K562 (cell line): ENCODE measurements at regions not wholly inside any gene's neighbourhood (a gene's known extent, or its start where the extent isn't known, plus 50 kb on each side); places are given as distances from the start of the nearest gene placed in this dataset.

Source experiments
- ATAC-seq: fragments of 200-7000 bp; cut with Tn5 transposase; 3 replicates; pipeline ENCODE4 v1.9.1; 2020; ENCODE audit warnings: moderate library complexity
- BruUV-seq: library from RNA; stranded (reverse); fragments of 400-500 nt; replicated peaks from 2 replicates; lab custom pipeline; 2021; lab: Mats Ljungman, UMichigan
- CTCF ChIA-PET: fragments of 300-600 bp; formaldehyde crosslinking; extraction: SDS; loops from one replicate; lab custom pipeline; 2021; ENCODE audit warnings: low intra/inter-chr PET ratio; lab: Yijun Ruan, JAX
- POLR2A ChIA-PET: fragments of 300-600, 350-650 bp; sonication (Branson Sonifier 250); formaldehyde crosslinking; extraction: SDS; loops from one replicate; lab custom pipeline; 2021; ENCODE audit warnings: antibody characterized with exemption, inconsistent platforms; lab: Yijun Ruan, JAX
- DNase-seq, 4 experiments: peaks; one replicate each; pipeline versions ENCODE4 v3.0.0 to v3.0.0-alpha.2; 2011 to 2018; ENCODE audit warnings: low spot score in 3 of 4, mixed read lengths in 3 of 4; ENCODE audit errors: extremely low read depth in 1 of 4
- FAIRE-seq: peaks from 2 replicates; lab custom pipeline; 2011; peaks lifted over from hg19 to GRCh38; lab: Jason Lieb, UNC
- H2AFZ ChIP-seq: 2 replicates; pipeline ENCODE4 v1.6.0; 2011; ENCODE audit warnings: low read depth, low read length, control low read depth, inconsistent platforms
- H3K27ac ChIP-seq: fragments of 200-600 bp; 3 replicates; pipeline ENCODE4 v1.8.0; 2011; ENCODE audit warnings: low read depth, mild to moderate bottlenecking, control low read depth, inconsistent platforms, low read length, moderate library complexity, mixed read lengths; ENCODE audit errors: extremely low read depth
- H3K27me3 ChIP-seq, 2 experiments: fragments of 300-600 bp in 1 of 2; 2 replicates in 1 of 2; 3 replicates in 1 of 2; pipeline versions ENCODE4 v1.6.0 to v1.8.0; 2011; ENCODE audit warnings: inconsistent platforms in 2 of 2, low read length in 2 of 2, mild to moderate bottlenecking in 1 of 2, mixed read lengths in 1 of 2, moderate library complexity in 1 of 2; ENCODE audit not compliant: control insufficient read depth in 2 of 2, insufficient read depth in 2 of 2
- H3K36me3 ChIP-seq: fragments of 300-600 bp; 3 replicates; pipeline ENCODE4 v1.8.0; 2011; ENCODE audit warnings: mild to moderate bottlenecking, low read length, inconsistent platforms; ENCODE audit not compliant: control insufficient read depth, insufficient read depth
- H3K4me1 ChIP-seq, 2 experiments: fragments of 200-600 bp in 1 of 2; replicated peaks in 1 of 2; 2 replicates in 1 of 2; 3 replicates in 1 of 2; pipeline versions ENCODE4 v1.5.1 to v1.8.0; 2011; ENCODE audit warnings: inconsistent platforms in 2 of 2, low read length in 2 of 2, mild to moderate bottlenecking in 1 of 2, mixed read lengths in 1 of 2, moderate library complexity in 1 of 2; ENCODE audit not compliant: control insufficient read depth in 2 of 2, insufficient read depth in 2 of 2
- H3K4me2 ChIP-seq: 2 replicates; pipeline ENCODE4 v1.6.1; 2011; ENCODE audit warnings: low read length, control low read depth, inconsistent platforms, mixed read lengths; ENCODE audit not compliant: insufficient read depth
- H3K4me3 ChIP-seq: fragments of 200-600 bp; sonication (generic), shearing (Covaris generic); 2 replicates; pipeline ENCODE4 v1.5.1; 2016; ENCODE audit warnings: control low read depth, inconsistent platforms
- H3K79me2 ChIP-seq: fragments of 200-600 bp; 3 replicates; pipeline ENCODE4 v1.8.0; 2011; ENCODE audit warnings: low read length, inconsistent platforms; ENCODE audit not compliant: control insufficient read depth, insufficient read depth
- H3K9ac ChIP-seq, 2 experiments: 2 replicates each; pipeline versions ENCODE4 v1.6.0 to v1.6.1; 2011; ENCODE audit warnings: low read depth in 2 of 2, low read length in 2 of 2, control low read depth in 1 of 2, inconsistent platforms in 1 of 2, mild to moderate bottlenecking in 1 of 2, mixed read lengths in 1 of 2; ENCODE audit not compliant: insufficient read depth in 1 of 2
- H3K9me1 ChIP-seq: one replicate; pipeline ENCODE4 v1.6.0; 2011; ENCODE audit warnings: inconsistent platforms, mild to moderate bottlenecking, low read length, moderate library complexity; ENCODE audit not compliant: control insufficient read depth, insufficient read depth
- H3K9me3 ChIP-seq: replicated peaks from 2 replicates; pipeline ENCODE4 v1.5.1; 2011; ENCODE audit warnings: low read depth, low read length, inconsistent platforms; ENCODE audit not compliant: control insufficient read depth, insufficient read depth
- H4K20me1 ChIP-seq: replicated peaks from 2 replicates; pipeline ENCODE4 v1.6.1; 2011; ENCODE audit warnings: low read length, inconsistent platforms, mixed read lengths; ENCODE audit not compliant: control insufficient read depth, insufficient read depth
- DACH1 ChIP-seq: fragments of 450-650 bp; IDR thresholded peaks from 2 replicates; pipeline ENCODE4 v1.6.1; 2018; ENCODE audit not compliant: partially characterized antibody
- EP300 ChIP-seq: IDR thresholded peaks from 2 replicates; pipeline ENCODE4 v1.6.1; 2012; ENCODE audit warnings: low read length, improper control_type of control experiment
- FOXJ3 ChIP-seq: sonication (generic); formaldehyde crosslinking; IDR thresholded peaks from 2 replicates; pipeline ENCODE4 v1.4.0; 2020; ENCODE audit warnings: mild to moderate bottlenecking, missing genetic modification reagents
- GABPB1 ChIP-seq: sonication (generic); formaldehyde crosslinking; IDR thresholded peaks from 2 replicates; pipeline ENCODE4 v1.8.0; 2022; ENCODE audit warnings: mild to moderate bottlenecking, missing genetic modification reagents
- HDAC8 ChIP-seq: fragments of 450-650 bp; IDR thresholded peaks from 2 replicates; pipeline ENCODE4 v1.6.1; 2016; ENCODE audit warnings: mild to moderate bottlenecking, missing genetic modification characterization, moderate library complexity, missing compliant biosample characterization
- HMGN3 ChIP-seq: IDR thresholded peaks from 2 replicates; pipeline ENCODE4 v1.6.1; 2011; ENCODE audit warnings: borderline replicate concordance, low read depth, mild to moderate bottlenecking, mixed read lengths, low read length; ENCODE audit not compliant: insufficient read length; ENCODE audit errors: extremely low read depth
- KLF10 ChIP-seq: fragments of 250-450 bp; sonication (Bioruptor Pico); IDR thresholded peaks from 2 replicates; pipeline ENCODE4 v1.6.1; 2021; ENCODE audit warnings: matching md5 sums
- MEF2A ChIP-seq: IDR thresholded peaks from 2 replicates; pipeline ENCODE4 v1.6.1; 2011; ENCODE audit warnings: low read depth, mild to moderate bottlenecking, low read length, moderate library complexity; ENCODE audit not compliant: control insufficient read depth
- NFXL1 ChIP-seq: fragments of 450-650 bp; formaldehyde crosslinking; IDR thresholded peaks from 2 replicates; pipeline ENCODE4 v1.4.0; 2021; ENCODE audit warnings: mild to moderate bottlenecking
- POLR2G ChIP-seq: fragments of 200-400 bp; formaldehyde crosslinking; IDR thresholded peaks from 2 replicates; pipeline ENCODE4 v1.6.1; 2017; ENCODE audit warnings: low read depth, mild to moderate bottlenecking, antibody characterized with exemption, low read length, moderate library complexity
- PTRF ChIP-seq: fragments of 450-650 bp; IDR thresholded peaks from 2 replicates; pipeline ENCODE4 v1.6.1; 2016; ENCODE audit warnings: mild to moderate bottlenecking, missing genetic modification characterization, missing compliant biosample characterization
- RREB1 ChIP-seq: fragments of 250-450 bp; sonication (Bioruptor Pico); IDR thresholded peaks from 2 replicates; pipeline ENCODE4 v1.4.0; 2020
- TAF15 ChIP-seq: fragments of 200-400 bp; formaldehyde crosslinking; IDR thresholded peaks from 2 replicates; pipeline ENCODE4 v1.6.1; 2017; ENCODE audit warnings: mild to moderate bottlenecking, low read depth, low read length, moderate library complexity
- ZBTB1 ChIP-seq: sonication (generic); formaldehyde crosslinking; IDR thresholded peaks from 2 replicates; pipeline ENCODE4 v1.8.1; 2023; ENCODE audit warnings: missing genetic modification reagents, low read depth, mild to moderate bottlenecking, borderline replicate concordance
- WGBS: fragments of 100-300 bp; shearing (Covaris generic); methylation state at CpG from one replicate; pipeline ENCODE4 v1.1.6; 2016; ENCODE audit warnings: low coverage, mixed read lengths; ENCODE audit not compliant: insufficient coverage; ENCODE audit errors: missing lambda C conversion rate; 5-methylcytosine and 5-hydroxymethylcytosine counted together
- in situ Hi-C: fragments of 300-500 bp; cut with MboI; formaldehyde crosslinking; loops from 4 replicates; pipeline ENCODE4 v1.15.0; 2018; ENCODE audit warnings: inconsistent platforms, mixed read lengths
- intact Hi-C: fragments of 100-400 bp; cut with micrococcal nuclease; formaldehyde crosslinking; loops from 2 replicates; pipeline ENCODE4 v1.14.2; 2022

DNA sequence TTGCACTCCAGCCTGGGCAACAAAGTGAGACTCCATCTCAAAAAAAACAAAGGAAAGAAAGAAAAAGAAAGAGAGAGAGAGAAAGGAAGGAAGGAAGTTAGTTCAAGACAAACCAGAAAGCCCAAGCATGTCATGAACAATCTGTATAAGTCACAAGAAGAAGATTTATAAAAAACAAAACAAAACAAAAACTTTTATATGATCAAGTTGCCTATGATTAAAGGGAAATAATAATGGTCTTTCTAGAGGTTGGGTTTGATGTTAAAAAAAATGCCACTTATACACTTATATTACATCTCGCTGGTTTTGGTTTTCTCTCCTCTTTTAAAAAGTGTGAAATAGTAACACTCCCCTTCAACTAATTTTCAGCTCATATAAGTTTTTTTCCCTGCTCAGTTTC lies 146.2 kb upstream of the CARMIL1 start (continued):
- no peak for TF ChIP-seq FOXJ3 (CRISPR knock-in tag)
- TF ChIP-seq HMGN3 = no peak
- no peak for TF ChIP-seq TAF15

- H3K9ac ChIP-seq = no peak overlapping the region
- 13% methylated on average over 1 of the region's 1 CpG for WGBS
- no peaks in the 10 kb centered on the region for H3K36me3 ChIP-seq
- POLR2A ChIA-PET = no interaction called here
- no peak overlapping the region for H3K4me2 ChIP-seq
- no peak overlapping the region for H2AFZ ChIP-seq
- CTCF ChIA-PET = no interaction called here
- no peaks in the 10 kb centered on the region for H3K9me3 ChIP-seq
- TF ChIP-seq DACH1 = no peak
- no peak for TF ChIP-seq HDAC8
- TF ChIP-seq FOXJ3 (CRISPR knock-in tag) = no peak
- no peak for TF ChIP-seq PTRF
- TF ChIP-seq MEF2A = no peak
- no peak for TF ChIP-seq RREB1 (CRISPR knock-in tag)
- no peak for TF ChIP-seq NFXL1 (CRISPR knock-in tag)
- TF ChIP-seq ZBTB1 = no peak
- no peak for TF ChIP-seq POLR2G
- no peak for TF ChIP-seq GABPB1 (CRISPR knock-in tag)
- TF ChIP-seq KLF10 (CRISPR knock-in tag) = no peak
- TF ChIP-seq EP300 = no peak
- TF ChIP-seq, all 486 proteins: peak for 0
- Histone ChIP-seq H3K79me2 (no peaks in the 10 kb centered on the region), H3K27me3 (no peaks in the 10 kb centered on the region), H3K4me3 (no peak overlapping the region), H3K27ac (no peak overlapping the region), H3K4me1 (no peaks in the 10 kb centered on the region), H3K9me1 (no peaks in the 10 kb centered on the region), H4K20me1 (no peaks in the 10 kb centered on the region)
- ATAC-seq = no peak
- BruUV-seq = no TSS peak
- in situ Hi-C loops (no loop called here), intact Hi-C loops (no loop called here)
- FAIRE-seq = no peak
- no peak for DNase-seq
Observed at GRCh38 chr6:25133568-25133967, 145.6 kb upstream of the CARMIL1 start.
